SJSA1 (cell line): ENCODE measurements at regions not wholly inside any gene's neighbourhood (a gene's known extent, or its start where the extent isn't known, plus 50 kb on each side); places are given as distances from the start of the nearest gene placed in this dataset.
"Not testable (repeated sequence)": the region's sequence is repeated elsewhere in the genome, so short reads cannot be mapped to it uniquely, and the experiment has no call there.

Experiments used
- DNase-seq, 2 experiments: peaks; one replicate each; pipeline ENCODE4 v3.0.0-alpha.2; 2015 to 2020; ENCODE audit warnings: low spot score in 2 of 2, low read depth in 1 of 2
- H3K27ac ChIP-seq: fragments of 250-450 bp; sonication (Bioruptor Pico); 2 replicates; pipeline ENCODE4 v1.5.1; 2020; ENCODE audit warnings: mild to moderate bottlenecking, moderate library complexity
- H3K27me3 ChIP-seq: fragments of 250-450 bp; sonication (Bioruptor Pico); replicated peaks from 2 replicates; pipeline ENCODE4 v1.5.1; 2020; ENCODE audit warnings: mild to moderate bottlenecking, moderate library complexity
- H3K36me3 ChIP-seq: fragments of 250-450 bp; sonication (Bioruptor Pico); 2 replicates; pipeline ENCODE4 v1.5.1; 2020; ENCODE audit warnings: mild to moderate bottlenecking
- H3K4me1 ChIP-seq: fragments of 250-450 bp; sonication (Bioruptor Pico); replicated peaks from 2 replicates; pipeline ENCODE4 v1.6.1; 2021; ENCODE audit warnings: mild to moderate bottlenecking
- H3K4me3 ChIP-seq: fragments of 250-450 bp; sonication (Bioruptor Pico); 2 replicates; pipeline ENCODE4 v1.5.1; 2020; ENCODE audit warnings: mild to moderate bottlenecking
- H3K9me3 ChIP-seq: fragments of 250-450 bp; sonication (Bioruptor Pico); replicated peaks from 2 replicates; pipeline ENCODE4 v1.5.1; 2020; ENCODE audit warnings: mild to moderate bottlenecking

- H3K36me3 ChIP-seq = no peaks in the 10 kb centered on the region
- DNase-seq = peak; percentile 85 to 90
- H3K9me3 ChIP-seq = no peaks in the 10 kb centered on the region
- H3K27ac ChIP-seq = peak overlapping the region; percentile 63
- H3K27me3 ChIP-seq = no peaks in the 10 kb centered on the region
- H3K4me3 ChIP-seq = no peak overlapping the region
- peaks cover 40% of the 10 kb centered on the region for H3K4me1 ChIP-seq
Measured at GRCh38 chr17:37824534-37825485, 80.0 kb upstream of the HNF1B start.

DNA sequence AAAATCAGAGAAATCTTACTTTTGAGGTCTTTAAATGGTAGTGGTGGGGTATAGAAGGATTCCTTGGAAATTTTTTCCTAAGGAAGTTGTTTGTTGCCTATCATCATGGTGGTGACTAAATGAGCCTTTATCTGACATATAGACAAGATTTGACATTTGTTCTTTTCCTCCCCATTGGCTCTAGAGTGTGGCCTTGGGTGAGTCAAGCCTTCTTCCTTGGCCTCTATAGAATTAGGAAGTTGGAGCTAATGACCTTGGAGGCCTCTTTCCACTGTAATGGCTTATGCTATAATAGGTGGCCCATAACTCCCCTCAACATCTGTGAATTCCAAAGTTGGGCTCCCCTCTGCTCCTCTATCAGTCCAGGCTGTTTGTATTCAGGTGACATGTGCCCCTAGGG, 79.1 kb upstream of the HNF1B start:
- no peak for DNase-seq
- Histone ChIP-seq H3K4me1 (peaks cover 35% of the 10 kb centered on the region), H3K36me3 (no peaks in the 10 kb centered on the region), H3K9me3 (no peaks in the 10 kb centered on the region), H3K27ac (no peak overlapping the region), H3K4me3 (no peak overlapping the region), H3K27me3 (no peaks in the 10 kb centered on the region)

DNA sequence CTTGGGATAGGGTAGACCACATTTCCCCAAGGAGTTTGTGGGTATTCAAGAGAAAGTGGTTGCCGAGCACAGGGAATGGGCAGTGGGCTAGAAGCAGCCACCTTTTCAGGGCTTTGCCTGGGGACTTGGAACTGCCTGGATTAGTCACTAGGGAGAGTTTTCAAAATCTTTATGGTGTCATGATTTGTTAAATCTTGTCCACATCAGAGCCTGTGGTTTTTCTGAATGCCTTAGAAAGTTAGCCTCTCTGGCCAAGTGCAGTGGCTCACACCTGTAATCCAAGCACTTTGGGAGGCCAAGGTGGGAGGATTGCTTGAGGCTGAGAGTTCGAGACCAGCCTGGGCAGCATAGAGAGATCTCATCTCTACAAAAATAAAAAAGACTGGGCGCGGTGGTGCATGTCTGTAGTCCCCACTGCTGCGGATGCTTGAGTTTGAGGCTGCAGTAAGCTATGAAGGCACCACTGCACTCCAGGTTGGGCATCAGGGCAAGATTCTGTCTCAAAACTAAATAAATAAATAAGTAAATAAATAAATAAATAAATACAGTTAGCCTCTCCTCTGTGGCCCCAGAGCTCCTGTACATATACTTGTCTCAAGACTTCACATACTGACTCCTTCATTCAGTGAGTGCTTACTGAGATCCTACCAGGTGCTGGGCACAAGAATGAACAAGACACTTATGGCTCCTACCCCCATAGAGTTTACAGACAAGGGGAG, 76.3 kb upstream of the HNF1B start:
- Histone ChIP-seq H3K9me3 (no peaks in the 10 kb centered on the region), H3K27ac (no peak overlapping the region), H3K27me3 (no peaks in the 10 kb centered on the region), H3K36me3 (no peaks in the 10 kb centered on the region), H3K4me3 (no peak overlapping the region), H3K4me1 (peaks cover 26% of the 10 kb centered on the region)
- DNase-seq = no peak

DNA sequence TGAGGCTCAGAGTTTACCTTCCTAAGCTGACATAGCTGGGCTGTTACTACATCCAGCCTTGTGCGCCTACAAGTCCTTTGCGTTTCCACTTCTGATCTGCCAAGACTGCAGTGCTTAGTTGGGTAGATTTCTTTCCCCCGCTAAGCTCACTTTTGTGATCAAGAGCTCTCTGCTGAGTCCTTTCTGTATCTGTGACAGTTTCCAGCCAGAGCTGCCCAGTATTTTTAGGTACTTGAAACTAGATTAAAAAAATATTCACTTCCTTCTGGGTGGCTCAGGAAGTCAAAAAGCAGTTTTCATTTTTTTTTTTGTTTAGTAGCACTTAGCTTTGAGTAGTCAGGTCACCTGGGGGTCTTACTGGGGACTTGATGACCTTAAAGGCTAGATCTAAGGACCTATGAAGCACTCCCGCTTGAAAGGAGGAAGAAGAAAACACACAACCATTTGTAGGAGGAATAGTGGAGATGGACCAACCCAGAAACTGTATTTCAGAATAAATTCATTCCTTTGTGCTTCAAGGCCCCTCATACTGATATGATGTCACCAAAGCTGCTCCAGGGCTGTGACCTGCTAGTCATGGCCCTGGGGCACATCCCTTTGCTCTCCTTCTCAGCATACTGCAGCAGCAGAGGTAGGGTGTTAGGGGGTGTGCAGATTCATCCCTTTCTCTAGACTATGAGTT, 75.6 kb upstream of the HNF1B start:
- Histone ChIP-seq H3K36me3 (no peaks in the 10 kb centered on the region), H3K27ac (no peak overlapping the region), H3K9me3 (no peaks in the 10 kb centered on the region), H3K4me3 (no peak overlapping the region), H3K4me1 (peaks cover 21% of the 10 kb centered on the region), H3K27me3 (no peaks in the 10 kb centered on the region)
- DNase-seq = no peak

GRCh38 chr17:37818689-37819088, 73.8 kb upstream of the HNF1B start:
- H3K27ac ChIP-seq = no peak overlapping the region
- DNase-seq = no peak

GRCh38 chr17:37816950-37817349, 72.1 kb upstream of the HNF1B start:
- H3K27me3 ChIP-seq = no peaks in the 10 kb centered on the region
- no peak overlapping the region for H3K4me3 ChIP-seq
- H3K9me3 ChIP-seq = no peaks in the 10 kb centered on the region
- peaks cover 30% of the 10 kb centered on the region for H3K4me1 ChIP-seq
- DNase-seq = no peak
- no peak overlapping the region for H3K27ac ChIP-seq
- no peaks in the 10 kb centered on the region for H3K36me3 ChIP-seq

More at GRCh38 chr17:37818689-37819088, 73.8 kb upstream of the HNF1B start:
- H3K9me3 ChIP-seq = no peaks in the 10 kb centered on the region
- H3K4me3 ChIP-seq = no peak overlapping the region
- H3K4me1 ChIP-seq = peaks cover 19% of the 10 kb centered on the region
- no peaks in the 10 kb centered on the region for H3K27me3 ChIP-seq
- H3K36me3 ChIP-seq = no peaks in the 10 kb centered on the region

GRCh38 chr17:37815536-37815935, 70.7 kb upstream of the HNF1B start:
- no peaks in the 10 kb centered on the region for H3K36me3 ChIP-seq
- DNase-seq = no peak
- no peak overlapping the region for H3K4me3 ChIP-seq
- peaks cover 30% of the 10 kb centered on the region for H3K4me1 ChIP-seq
- no peaks in the 10 kb centered on the region for H3K9me3 ChIP-seq
- H3K27me3 ChIP-seq = no peaks in the 10 kb centered on the region
- H3K27ac ChIP-seq = no peak overlapping the region

DNA sequence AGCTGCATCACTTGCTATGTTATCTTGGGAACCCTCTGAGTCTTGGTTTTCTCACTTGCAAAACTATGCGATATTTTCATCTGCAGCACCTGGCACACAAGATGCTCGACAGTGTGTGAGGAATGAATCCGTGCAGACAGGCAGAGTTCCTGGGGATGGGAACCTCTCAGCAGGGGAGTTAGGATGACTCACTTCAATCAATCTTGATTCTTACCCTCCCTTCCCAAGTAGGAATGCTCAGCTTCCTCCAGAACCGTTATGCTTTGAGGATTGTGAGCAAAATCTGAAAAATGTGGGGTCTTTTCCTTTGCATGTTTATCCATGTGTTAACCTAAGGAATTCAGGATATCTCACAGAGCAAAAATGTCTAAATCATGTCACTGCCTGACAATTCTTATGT, 68.9 kb upstream of the HNF1B start:
- H3K4me3 ChIP-seq = no peak overlapping the region
- DNase-seq = peak; percentile 76 to 90
- H3K9me3 ChIP-seq = no peaks in the 10 kb centered on the region
- H3K27ac ChIP-seq = peak overlapping the region; percentile 69
- H3K4me1 ChIP-seq = peaks cover 30% of the 10 kb centered on the region
- no peaks in the 10 kb centered on the region for H3K27me3 ChIP-seq
- no peaks in the 10 kb centered on the region for H3K36me3 ChIP-seq

DNA sequence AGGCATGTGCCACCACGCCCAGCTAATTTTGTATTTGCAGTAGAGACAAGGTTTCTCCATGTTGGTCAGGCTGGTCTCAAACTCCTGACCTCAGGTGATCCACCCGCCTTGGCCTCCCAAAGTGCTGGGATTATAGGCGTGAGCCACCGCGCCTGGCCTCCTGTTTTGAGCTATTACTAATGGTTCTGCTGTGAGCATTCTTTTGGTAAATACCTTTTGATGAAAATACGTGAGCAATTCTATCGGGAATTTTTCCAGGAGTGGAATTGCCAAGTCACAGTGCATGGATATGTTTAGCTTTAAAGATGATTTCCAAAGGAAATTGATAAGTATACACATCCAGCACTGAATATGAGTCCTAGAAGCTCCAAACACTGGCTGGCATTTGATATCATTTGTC, 64.0 kb upstream of the HNF1B start:
- DNase-seq, H3K27me3 ChIP-seq, H3K27ac ChIP-seq, H3K9me3 ChIP-seq, H3K4me3 ChIP-seq, H3K36me3 ChIP-seq: not testable (repeated sequence)
- H3K4me1 ChIP-seq = peaks cover 12% of the 10 kb centered on the region

DNA sequence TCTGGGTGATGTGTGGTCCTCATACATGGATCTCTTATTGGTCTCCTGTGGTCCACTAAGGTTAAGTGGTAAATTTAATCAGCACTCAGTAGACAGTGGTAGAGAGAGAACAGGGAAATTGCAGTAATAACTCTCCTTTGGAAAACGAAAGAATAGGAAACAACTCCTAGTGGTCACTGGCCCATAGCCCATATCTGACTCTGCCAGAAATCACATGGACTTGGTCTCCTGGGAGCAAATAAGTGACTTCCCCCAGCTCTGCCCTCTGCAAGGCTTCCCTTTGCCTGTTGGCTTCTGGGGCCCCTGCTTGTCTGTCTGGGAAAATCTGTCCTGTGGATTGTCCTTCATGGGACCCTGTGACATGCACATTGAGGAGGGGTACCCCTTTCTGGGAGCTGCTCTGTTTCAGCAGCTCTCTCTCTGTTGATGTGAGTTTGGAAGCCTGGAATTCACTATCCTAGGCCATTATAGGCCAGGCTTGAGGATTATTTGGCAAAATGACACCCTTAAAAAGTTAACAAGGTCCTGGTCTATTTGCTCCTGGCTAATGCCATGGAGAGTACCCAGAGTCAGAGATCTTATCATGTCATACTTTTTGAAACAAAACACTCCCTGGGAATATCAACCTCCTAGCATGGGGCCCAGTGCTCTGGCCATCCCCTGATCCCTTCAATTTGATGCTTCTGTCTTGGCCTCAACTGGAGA, 58.0 kb upstream of the HNF1B start:
- H3K9me3 ChIP-seq = no peaks in the 10 kb centered on the region
- no peaks in the 10 kb centered on the region for H3K36me3 ChIP-seq
- no peaks in the 10 kb centered on the region for H3K27me3 ChIP-seq
- H3K4me1 ChIP-seq = no peaks in the 10 kb centered on the region
- no peak overlapping the region for H3K27ac ChIP-seq
- no peak for DNase-seq
- H3K4me3 ChIP-seq = no peak overlapping the region

DNA sequence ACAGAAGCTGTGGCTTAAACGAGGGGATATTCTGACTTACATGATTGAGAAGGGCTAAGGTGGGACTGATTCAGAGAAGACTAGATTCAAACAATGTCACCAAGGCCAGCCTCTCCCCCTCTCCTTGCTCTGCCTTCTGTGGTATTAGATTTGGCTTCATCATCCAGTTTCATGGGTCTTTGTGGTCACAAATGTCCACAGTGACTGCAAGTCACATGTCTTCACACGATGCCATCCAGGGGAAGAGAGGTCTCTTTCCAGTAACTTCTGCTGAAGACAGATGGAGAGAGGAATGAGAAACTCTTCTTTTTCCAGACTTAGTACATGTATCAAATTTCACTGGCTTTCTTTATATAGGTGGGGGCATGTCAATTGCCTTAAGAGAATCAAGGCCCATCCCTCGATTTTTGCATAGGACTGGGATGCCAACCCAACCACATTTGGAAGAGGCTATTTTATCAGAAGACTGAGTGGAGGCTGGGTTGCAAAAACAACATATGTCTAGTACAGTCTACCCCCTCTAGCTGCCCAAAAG, 57.3 kb upstream of the HNF1B start:
- Histone ChIP-seq H3K27me3 (no peaks in the 10 kb centered on the region), H3K4me1 (no peaks in the 10 kb centered on the region), H3K36me3 (no peaks in the 10 kb centered on the region), H3K4me3 (no peak overlapping the region), H3K9me3 (no peaks in the 10 kb centered on the region), H3K27ac (no peak overlapping the region)
- DNase-seq = no peak

GRCh38 chr17:37801171-37801570, 56.3 kb upstream of the HNF1B start:
- no peak for DNase-seq
- Histone ChIP-seq H3K36me3 (no peaks in the 10 kb centered on the region), H3K9me3 (no peaks in the 10 kb centered on the region), H3K27ac (no peak overlapping the region), H3K27me3 (no peaks in the 10 kb centered on the region), H3K4me3 (no peak overlapping the region), H3K4me1 (no peaks in the 10 kb centered on the region)

GRCh38 chr17:37797206-37797605, 52.3 kb upstream of the HNF1B start:
- Histone ChIP-seq H3K9me3 (no peaks in the 10 kb centered on the region), H3K27ac (no peak overlapping the region), H3K4me1 (peaks cover 4% of the 10 kb centered on the region), H3K4me3 (no peak overlapping the region), H3K27me3 (no peaks in the 10 kb centered on the region), H3K36me3 (no peaks in the 10 kb centered on the region)
- no peak for DNase-seq
